Fibroblast of skin of right quadriceps (primary cell): ENCODE measurements at regions not wholly inside any gene's neighbourhood (a gene's known extent, or its start where the extent isn't known, plus 50 kb on each side); places are given as distances from the start of the nearest gene placed in this dataset.

ENCODE experiments used
- DNase-seq: peaks from one replicate; pipeline ENCODE4 v3.0.0-alpha.2; 2013

DNA sequence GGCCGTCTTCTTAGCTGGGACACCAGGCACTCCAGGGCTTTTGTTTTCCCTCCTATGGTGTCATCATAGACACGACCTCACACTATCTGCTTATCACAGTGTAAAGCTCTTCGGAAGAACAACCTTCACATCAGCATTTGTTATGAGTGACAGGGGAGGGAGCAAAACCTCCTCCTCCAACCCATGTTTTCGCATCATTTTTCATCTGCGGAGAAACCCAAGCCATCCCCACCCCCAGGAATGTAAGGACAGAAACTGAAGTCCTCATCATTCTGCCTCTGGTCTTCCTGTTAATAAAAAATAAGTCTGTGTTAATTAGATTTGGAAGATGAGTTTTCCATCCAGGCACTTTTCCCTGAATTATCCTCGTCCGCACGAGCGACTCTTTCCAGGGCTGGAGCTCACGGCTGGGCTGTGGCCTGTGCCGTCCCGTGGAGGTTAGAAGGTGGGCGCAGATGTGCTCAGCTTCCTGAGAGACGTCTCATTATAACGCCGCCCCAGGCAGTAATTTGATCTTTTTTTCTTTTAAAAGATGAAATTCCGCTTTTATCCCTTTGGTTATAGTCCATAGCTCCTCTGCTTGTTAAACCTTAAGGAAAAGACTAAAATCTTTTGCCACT is 101.6 kb upstream of the TMEM18 start:
- no peak for DNase-seq

DNA sequence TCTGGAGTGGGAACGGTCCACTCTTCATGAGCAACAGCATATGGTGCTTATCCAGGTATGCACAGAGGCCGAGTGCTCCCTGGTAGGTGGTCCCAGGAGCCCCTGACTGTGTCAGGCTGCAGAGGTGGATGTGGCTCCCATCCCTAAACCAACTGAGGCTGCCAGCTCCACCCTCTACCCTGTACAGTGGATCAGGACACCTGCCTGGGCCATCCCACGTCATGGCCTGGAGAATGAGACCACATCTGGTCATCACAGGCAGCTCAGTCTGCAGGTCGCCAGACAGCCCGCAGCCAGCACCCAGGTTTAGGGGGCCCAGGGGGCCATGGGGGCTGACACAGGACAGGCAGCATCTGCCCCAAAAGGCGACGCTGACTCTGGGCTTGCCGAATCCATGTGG is 100.3 kb upstream of the TMEM18 start:
- no peak for DNase-seq

GRCh38 chr2:777051-777450 is 99.8 kb upstream of the TMEM18 start:
- no peak for DNase-seq

GRCh38 chr2:776487-776886 is 99.3 kb upstream of the TMEM18 start:
- DNase-seq: no peak

GRCh38 chr2:776038-776437 is 98.8 kb upstream of the TMEM18 start:
- DNase-seq: no peak

- no peak for DNase-seq
Measured at GRCh38 chr2:774436-774835, 97.2 kb upstream of the TMEM18 start.

DNA sequence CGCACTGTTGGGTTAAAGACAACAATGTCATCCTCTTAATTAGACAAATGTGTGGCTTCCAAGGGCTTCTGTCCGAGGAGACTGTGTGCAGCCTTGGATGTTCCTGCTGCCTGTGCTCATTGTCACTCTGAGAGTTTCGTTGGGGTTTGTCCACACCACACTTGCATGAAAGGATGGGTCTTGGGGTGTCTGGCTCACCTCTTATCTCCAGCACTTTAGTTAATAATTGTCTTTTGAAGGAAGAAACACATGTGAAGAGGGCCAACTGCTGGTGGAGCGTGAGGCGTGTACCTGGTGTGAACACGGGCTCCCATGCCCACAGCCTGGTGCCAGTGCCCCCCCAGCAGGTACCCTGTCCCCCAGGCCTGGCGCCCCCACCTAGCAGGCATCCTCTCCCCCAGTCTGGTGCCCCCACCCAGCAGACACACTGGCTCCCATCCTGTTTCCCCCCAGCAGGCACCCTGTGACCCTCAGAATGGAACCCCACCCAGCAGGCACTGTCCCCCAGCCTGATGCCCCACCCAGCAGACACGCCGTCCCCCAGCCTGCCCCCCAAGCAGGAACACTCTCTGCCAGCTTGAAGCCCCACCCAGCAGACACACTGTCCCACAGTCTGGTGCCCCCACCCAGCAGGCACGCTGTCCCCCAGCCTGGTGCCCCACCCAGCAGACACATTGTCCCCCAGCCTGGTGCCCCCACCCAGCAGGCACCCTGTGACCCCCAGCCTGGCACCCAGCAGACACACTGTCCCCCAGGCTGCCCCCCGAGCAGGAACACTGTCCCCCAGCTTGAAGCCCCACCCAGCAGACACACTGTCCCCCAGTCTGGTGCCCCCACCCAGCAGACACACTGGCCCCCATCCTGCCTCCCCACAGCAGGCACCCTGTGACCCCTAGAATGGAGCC is 96.3 kb upstream of the TMEM18 start:
- no peak for DNase-seq

DNA sequence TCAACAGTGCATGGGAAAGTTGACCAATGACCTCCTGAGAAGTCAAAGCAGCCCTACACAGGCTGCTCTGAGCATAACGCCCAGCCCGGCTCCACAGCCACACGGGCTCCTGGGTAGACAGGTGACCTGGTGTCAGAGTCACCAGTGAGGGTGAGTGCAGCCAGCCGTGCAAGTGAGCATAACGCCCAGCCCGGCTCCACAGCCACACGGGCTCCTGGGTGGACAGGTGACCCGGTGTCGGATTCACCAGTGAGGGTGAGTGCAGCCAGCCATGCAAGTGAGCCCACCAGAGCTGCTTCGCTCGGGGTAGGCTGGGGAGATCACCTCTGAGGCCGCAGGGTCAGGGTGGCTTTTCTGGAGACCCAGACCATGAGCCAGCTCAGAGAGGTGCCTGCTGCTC is 94.3 kb upstream of the TMEM18 start:
- no peak for DNase-seq

GRCh38 chr2:770776-771175 is 93.6 kb upstream of the TMEM18 start:
- no peak for DNase-seq

GRCh38 chr2:769771-770170 is 92.6 kb upstream of the TMEM18 start:
- DNase-seq: peak; percentile 40

DNA sequence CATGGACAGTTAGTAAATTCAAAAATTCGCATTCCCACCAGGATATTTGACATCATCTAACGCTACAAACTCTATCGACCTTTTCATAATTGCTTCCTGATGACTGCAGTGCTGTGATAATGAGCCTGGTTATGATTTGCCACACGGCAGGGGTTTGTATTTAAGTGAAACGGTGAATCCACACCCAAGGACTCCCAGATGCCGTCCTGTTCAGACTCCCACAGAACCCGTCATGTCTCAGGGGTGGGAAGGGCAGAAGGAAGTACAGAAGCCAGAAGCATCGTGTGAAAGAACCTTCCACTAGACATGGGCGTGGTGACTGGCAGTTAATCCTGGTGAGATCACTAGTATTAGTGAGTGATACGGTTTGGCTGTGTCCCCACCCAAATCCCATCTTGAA is 91.2 kb upstream of the TMEM18 start:
- DNase-seq: no peak

- no peak for DNase-seq
Measured at GRCh38 chr2:767944-768343, 90.7 kb upstream of the TMEM18 start.

DNA sequence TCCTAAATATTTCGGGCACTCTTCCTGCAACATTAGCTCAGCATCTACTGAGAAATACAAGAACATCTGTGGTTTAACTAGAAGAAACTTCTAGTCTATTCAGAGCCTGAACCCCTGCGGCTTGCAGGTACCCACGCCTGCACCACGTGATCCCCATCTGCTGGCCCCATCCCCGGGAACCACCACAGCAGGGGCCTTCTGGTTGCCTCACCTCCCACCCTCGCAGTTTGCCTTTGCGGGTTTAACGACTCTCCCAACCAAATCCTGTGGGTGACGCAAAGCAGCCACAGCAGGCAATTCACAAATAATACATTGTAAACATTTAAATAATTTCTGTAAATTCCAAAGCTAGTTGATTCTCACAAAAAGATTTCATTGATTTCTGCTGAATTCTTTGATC is 90.2 kb upstream of the TMEM18 start:
- DNase-seq: no peak

DNA sequence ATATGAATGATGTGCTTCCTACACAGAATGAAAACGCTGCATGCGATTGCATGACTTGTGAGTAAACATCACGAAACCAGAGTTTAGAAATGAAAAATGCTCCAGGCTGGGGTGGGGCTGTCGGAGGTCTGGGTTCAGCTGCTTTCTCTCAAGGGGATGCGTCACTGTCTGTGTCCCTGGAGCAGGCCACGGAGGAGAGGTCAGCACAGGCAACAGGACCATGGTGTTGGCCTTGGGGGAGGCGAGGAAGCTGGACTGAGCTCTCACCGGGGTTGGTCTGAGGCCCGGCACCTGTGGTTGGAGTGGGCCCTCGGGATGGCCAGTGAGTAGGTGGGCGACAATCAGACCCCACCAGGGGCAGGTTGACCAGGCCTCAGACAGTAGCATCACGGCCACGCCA is 89.0 kb upstream of the TMEM18 start:
- no peak for DNase-seq

GRCh38 chr2:765369-765768 is 88.2 kb upstream of the TMEM18 start:
- no peak for DNase-seq

- no peak for DNase-seq
Measured at GRCh38 chr2:763766-764525, 86.7 kb upstream of the TMEM18 start.

DNA sequence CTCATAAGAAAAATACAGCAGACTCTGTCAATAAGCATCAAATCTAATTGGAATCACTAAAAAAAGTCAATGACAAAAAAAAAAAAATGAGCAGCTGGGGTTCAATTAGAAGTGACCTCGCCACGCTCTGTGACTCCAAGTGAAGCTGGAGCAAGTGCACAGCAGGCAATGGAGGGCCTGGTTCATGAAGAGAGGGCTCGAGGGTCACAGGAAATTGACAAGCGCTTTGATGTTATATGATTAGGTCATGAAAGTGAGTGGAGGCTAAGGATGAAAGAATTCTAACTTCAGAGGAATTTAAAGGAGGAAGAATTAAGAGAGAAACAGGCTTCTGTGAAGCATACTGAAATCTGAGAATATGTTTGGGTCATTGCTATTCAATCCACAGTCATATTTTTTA is 85.4 kb upstream of the TMEM18 start:
- DNase-seq: no peak

DNA sequence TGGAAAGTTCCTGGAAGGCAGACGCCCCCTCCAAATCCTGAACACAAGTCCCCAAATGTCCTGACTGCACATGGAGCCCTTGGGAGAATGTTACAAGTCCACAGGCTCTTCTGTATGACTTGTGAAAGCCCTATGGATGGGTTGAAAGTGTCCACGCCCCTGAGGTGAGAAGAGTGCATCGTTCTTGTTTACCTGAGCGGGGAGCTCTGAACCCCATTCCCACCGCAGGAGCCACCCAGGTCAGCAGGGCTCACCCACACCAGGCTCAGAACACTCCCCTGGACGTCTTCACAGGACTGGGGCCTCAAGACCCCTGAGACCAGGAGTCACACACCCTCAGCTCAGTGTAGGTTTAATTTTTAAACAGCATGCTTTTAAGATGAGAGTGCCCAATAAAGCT is 84.2 kb upstream of the TMEM18 start:
- no peak for DNase-seq

DNA sequence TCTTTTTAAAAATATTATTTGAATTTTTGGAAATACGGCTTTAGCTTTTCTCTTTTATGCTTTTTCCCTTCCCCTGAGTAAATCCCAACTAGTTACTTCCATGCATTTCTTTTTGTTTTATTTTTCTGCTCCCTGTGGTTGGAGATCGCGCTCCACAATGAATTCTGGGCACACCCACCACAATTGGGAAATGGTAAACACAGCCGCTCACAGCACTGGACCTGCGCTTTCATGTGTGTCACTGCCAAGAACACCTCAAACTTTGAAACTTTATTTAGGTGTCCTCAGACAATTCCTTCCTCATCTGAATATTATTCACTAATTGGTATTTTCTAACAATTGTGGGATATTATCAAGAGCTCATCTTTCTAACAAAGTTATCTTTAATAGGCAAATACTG is 82.8 kb upstream of the TMEM18 start:
- no peak for DNase-seq

DNA sequence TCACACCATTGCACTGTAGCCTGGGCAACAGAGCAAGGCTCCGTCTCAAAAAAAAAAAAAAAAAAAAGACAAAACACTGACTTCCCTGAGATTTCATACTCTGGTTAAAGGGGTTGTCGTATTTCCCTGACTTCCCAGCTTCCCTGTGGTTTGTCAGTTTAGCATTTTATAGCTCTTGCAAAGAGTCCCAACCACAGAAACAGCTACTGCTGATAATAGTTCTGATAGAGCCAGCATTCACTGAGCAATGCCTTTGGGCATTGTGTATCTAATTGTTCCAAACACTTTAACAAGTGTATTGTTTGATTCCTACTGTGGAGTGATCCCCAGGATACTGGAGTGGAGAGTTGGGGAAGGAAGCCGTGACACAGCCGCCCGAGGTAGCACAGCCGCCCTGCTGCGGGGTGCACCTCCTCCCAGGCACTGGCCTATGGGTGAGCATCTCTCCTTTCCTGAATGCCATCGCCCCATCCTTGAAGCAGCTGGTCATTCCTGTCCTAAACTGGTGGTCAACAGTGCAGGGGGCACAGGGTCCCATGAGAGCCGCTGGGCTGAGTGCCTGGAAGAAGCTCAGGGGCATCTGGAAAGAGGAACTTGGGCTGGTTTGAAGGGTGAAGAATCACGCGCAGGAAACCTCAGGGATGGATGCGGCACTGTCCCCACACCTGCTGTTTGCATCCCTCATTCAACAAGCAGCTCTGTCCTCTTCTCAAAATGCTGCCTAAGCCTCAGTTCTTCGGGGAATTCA is 81.0 kb upstream of the TMEM18 start:
- DNase-seq: no peak

GRCh38 chr2:753123-753522 is 75.9 kb upstream of the TMEM18 start:
- DNase-seq: no peak

- no peak for DNase-seq
Measured at GRCh38 chr2:751474-751873, 74.3 kb upstream of the TMEM18 start.

DNA sequence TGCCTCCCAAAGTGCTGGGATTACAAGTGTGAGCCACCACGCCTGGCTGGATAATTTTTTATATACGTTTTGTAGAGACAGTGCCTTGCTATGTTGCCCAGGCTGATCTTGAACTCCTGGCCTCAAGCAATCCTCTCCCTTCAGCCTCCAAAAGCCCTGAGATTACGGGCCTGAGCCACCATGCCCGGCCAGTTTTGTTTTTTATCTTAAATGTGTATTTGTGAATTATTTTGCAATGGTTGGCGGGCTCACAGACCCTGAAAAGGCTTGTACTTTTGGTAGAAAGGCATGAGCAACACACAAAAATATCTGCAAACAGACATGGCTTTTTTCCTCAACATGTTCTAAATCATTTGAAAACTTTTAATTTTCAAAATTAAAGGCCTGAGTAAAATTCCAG is 73.4 kb upstream of the TMEM18 start:
- no peak for DNase-seq
